HG03108 (cell line): ENCODE measurements at regions not wholly inside any gene's neighbourhood (a gene's known extent, or its start where the extent isn't known, plus 50 kb on each side); places are given as distances from the start of the nearest gene placed in this dataset.
"Not testable (repeated sequence)": the region's sequence is repeated elsewhere in the genome, so short reads cannot be mapped to it uniquely, and the experiment has no call there.

Experiments used
- ATAC-seq: cut with Tn5 transposase; IDR thresholded peaks from one replicate; pipeline ENCODE4 v1.9.1; 2021; ENCODE audit warnings: moderate library complexity; ENCODE audit not compliant: unreplicated experiment

DNA sequence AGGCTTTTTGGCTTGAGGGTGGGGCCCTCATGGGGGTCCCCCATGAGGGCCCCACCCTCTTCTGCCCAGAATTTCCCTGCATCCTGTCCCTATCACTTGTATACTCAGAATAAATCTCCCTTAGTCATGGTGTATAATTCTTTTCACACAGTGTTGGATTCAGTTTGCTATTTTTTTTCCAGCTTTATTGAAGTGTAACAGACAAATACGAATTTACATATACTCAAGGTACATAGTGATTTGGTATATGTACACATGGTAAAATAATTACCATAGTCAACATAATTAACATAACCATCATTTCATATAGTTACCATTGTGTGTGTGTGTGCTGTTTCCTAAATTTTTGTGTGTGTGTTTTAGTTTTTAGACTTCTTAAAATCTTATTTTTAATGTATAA is 289.4 kb downstream of the CNTNAP3B start:
- ATAC-seq = not testable (repeated sequence)

DNA sequence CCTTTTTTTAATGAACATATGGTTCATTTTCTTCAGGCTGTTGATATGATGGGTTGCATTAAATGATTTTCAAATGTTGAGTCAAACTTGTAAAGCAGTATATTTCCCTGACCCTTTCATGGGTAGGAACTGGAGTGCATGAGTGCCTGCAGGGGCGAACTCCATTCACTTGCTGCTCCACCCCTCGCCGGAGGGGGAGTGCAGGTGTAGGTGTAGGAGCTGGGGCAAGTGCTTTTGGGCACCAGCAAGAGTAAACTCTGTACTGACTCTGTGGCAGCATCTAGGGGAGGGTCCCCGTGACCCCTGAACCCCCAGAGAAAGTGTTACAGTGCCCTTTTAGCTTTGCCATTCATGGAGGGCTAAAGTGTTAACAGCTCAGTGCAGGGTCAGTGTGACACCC is 290.3 kb downstream of the CNTNAP3B start:
- ATAC-seq = not testable (repeated sequence)

DNA sequence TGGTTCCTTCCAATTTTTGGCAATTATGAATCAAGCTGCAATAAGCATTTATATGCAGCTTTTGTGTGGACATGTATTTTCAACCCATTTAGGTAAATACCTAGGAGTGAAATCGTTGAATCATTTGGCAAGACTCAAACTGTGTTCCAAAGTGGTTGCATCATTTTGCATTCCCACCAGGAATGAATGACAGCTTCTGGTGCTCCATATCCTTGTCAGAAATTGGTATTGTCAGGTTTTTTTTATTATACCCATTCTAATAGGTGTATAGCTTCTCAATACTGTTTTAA is 290.7 kb downstream of the CNTNAP3B start:
- ATAC-seq = not testable (repeated sequence)

DNA sequence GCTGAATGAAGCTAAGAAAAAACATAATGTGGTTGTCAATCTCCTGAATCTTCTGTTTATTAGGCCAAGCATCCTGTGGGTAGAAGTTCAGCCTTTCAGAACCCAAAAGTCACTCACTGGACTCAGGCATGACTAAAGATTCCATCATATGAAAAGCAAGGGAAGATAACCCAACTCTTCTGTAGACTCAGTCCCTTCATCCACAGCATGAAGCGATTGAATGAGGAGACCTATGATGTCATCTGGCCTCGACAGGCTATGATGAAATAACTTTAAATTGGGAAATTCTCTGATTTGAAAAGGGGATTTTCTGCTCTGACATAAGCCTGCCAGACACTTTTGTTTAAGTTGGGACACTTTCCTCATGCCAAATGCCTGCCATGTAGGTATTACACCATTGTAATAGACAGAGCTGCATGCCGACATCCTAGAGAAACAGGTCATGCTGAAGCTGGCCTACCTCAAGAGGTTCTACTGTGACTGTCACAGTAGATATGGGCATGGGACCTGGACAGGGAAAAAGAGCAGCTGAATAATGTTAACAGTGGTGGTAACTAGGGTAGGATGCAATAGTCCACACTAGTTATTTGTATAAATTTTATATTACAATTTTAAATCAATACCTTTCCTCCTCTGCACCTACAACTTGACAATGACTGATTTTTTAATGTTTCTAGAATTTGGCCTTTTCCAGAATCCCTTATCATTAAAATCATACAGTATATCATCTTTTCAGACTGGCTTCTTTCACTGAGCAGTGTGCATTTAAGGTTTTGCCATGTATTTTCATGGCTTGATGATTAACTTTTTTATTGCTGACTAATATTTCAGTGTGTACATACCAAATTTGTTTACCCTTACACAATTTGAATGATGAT is 291.3 kb downstream of the CNTNAP3B start:
- not testable (repeated sequence) for ATAC-seq

DNA sequence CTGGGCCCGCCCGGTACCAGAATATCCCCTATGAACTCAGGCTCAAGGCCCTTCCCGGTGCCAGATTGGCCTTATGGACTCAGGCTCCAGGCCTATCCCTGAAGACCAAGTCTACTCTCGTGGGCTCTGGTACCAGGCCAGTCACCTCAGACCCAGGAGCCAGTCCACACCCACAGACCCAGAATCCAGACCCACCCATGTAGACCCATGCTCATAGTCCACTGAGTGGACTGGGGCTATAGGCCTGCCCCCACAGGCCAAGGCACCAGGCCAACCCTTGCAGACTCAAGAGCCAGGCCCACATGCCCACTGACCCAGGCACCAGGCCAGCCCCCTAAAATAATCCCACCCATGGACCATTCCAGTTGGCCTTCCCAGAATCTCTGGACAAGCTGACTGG is 296.1 kb downstream of the CNTNAP3B start:
- not testable (repeated sequence) for ATAC-seq

DNA sequence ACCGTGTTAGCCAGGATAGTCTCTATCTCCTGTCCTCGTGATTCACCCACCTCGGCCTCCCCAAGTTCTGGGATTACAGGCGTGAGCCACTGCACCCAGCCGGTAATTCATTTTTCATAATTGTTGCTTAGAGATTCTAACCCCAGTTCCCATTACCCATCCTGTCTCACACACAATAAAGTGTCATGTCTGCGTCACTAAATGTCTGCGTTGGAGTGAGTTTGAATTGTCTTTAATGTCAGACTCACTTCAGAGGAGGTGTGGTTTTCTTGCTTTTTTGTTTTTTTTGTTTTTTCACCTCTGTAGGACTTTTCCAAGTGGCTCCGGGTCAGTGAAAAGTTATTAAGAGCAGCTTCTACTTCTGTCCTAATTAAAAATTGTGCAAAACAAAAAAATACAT is 304.5 kb downstream of the CNTNAP3B start:
- ATAC-seq = not testable (repeated sequence)

DNA sequence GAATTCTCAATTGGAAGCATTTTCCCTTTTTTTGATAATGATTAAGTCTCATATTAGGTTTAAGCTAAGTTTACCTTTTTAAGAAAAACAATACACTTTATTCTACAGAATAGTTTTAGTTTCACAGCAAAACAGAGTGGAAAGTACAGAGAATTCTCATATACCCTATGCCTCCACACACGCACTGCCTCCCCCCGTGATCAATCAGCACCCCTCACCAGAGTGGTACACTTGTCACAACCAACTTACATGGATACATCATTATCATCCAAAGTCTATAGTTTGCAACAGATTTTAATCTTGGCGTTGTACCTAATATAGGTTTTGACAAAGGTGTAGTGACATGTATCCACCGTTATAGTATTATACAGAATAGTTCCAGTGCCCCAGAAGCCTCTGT is 326.5 kb downstream of the CNTNAP3B start:
- ATAC-seq = not testable (repeated sequence)

DNA sequence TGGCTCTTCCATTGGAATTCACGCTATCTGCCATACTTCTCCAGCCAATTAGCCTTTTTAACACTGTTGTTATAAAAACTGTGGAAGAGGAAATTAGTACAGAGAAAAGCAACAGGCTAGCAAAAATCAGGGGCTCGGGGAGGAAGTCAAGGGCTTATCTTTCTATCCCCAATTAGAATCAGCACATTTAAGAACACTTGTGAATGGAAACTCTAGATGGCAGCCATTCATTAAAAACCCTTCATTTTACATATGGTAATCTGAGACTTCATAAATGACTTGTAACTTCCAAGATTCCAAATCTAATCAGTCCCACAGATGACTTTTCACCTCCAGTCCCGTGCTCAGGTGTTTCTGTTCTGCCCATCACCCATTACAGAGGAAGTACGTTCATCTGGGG is 330.5 kb downstream of the CNTNAP3B start:
- not testable (repeated sequence) for ATAC-seq

DNA sequence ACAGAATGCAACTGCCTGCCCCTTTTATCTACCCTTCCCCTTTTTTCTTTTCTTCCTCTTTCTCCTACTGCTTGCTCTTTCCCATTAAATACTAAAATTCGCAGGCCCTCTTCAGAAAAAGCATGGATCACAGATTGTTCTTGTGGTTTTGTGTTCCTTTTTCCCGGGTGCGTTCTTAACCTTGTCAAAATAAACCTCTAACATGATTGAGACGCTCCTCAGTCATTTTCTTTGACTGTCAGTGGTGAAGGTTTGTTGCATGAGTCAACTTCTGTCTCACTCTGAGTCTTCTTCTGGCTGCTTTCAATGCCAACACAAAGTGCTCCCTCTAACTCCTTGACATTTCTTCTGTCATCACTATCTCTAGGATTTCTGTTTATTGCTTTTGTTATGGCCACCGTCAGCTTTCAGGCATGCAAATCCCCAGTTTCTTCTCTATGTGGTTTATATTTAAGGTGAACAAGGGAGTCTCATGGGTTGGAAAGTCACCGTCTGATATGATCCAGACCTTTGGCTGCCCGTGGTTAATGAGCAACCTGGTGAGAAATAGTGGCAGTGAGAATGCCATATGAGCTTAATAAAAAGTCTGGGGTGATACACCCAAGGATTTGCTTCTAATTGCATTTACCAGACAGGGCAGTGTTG is 338.4 kb downstream of the CNTNAP3B start:
- not testable (repeated sequence) for ATAC-seq

DNA sequence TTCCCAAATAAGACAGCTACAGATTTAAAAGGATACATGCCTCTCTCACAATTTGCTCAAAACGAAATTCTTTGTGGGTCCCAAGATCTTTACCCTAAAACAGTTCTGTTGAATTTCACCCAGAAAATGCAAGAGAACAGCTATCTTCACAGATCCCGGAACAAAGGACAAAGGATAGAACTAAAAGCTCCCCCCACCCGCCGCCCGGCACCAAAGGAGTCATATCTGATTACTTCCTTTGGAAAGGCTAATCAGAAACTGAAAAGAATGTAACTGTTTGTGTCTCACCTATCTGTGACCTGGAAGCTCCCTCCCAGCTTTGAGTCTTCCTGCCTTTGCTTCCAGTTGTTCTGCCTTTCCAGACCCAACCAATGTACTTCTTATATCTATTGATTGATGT is 339.2 kb downstream of the CNTNAP3B start:
- not testable (repeated sequence) for ATAC-seq

DNA sequence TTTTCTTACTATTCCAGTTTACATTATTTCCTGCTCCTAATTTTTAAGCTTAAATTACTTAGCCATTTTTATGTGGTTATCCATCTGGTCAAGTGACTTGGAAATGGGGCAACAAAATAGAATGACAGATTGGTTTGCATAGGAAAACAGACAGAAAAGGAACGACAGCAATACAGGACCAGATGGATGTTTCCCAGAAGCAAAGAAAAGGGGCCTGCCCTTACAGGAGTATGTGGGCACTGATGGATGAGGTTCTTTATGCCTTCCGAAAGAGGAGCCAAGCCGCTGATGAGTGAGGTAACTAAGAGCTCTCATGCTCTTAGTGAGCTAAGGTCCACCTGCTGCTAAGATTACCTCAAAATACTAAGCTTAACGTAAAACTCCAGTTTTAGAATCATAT is 339.8 kb downstream of the CNTNAP3B start:
- ATAC-seq = not testable (repeated sequence)

DNA sequence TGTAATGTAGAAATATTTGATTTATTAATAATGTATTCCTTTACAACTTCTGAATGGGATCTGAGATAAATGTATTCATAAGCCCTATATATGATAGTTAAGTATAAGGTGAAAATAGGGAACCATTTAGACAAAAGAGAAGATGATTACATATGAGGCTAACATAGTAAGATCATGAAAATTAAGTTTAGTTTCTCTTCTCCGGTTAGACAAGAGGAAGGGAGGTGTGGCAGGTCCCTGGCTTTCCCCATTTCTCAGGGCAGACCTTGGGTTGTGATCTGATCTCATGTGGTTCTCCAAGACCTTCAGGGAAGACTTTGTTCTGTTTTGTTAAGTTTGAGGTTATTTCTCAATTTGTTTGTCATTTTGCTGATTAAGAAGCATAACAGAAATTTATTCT is 341.3 kb downstream of the CNTNAP3B start:
- ATAC-seq = not testable (repeated sequence)

DNA sequence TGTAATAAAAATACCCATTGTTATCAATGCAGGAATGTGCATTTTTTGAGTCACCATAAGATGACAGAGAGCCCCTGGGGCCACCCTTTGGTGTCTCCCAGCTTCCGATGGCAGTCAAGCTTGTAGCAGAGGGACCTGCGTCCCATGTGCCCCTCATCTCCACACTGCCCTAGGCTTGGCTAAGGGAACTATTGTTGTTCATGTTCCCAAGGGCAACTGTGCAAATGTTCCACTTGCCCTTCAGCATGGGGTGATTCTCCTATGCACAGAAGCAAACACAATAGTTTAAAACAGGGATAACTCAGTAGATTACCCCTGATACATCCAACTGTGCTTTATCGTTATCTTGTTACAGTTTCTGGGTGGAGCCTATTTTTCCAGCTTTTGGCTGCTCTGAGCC is 342.0 kb downstream of the CNTNAP3B start:
- not testable (repeated sequence) for ATAC-seq

DNA sequence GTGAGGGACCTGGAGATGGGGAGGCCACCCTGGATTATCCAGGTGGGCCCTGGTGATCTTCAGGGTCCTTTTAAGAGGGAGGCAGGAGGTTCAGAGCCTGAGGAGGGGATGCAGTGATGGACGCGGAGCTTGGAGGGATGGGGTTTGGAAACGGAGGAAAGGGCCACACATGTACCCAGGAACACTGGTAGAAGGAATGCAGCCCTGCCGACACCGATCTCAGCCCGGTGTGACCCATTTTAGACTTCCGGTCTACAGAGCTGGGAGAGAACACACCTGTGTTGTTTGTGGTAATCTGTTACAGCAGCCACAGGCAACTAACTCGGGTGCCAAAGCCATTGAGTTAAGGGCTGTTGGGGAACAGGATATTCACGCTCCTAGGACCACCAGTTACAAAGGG is 345.2 kb downstream of the CNTNAP3B start:
- not testable (repeated sequence) for ATAC-seq

DNA sequence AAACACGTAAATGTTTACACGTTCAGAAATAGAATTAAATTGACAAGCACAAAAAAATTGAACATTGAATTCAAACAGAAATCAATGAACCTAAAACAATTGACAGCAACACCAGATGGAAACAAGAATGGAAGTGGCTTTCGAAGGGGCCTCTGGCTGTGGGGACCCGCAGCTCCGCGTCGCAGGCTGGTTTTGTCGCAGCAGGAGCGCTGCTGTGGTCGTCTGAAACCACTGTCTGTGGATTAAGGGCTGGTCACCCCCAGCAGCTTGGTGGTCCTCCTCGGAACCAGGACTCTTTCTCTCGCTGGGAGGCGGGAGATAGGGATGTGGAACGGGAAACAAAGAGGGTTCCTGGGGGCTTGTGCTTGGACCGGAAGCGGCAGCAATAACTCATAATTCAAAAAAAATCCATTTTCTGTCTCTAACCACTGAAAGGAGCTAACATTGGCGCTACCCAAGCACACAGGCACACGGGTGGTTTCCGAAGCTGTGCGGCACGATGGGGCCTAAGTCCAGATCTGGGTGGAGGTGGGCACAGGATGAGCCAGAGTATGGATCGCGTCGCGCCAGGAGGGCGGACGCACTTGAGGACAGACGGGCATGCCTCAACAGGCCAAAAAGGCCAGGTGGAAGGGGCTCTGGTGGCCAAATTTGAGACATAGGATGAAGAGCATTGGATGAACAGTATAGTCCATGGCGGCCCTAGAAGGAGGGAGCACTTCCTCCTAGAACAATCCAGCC is 346.0 kb downstream of the CNTNAP3B start:
- ATAC-seq = not testable (repeated sequence)

DNA sequence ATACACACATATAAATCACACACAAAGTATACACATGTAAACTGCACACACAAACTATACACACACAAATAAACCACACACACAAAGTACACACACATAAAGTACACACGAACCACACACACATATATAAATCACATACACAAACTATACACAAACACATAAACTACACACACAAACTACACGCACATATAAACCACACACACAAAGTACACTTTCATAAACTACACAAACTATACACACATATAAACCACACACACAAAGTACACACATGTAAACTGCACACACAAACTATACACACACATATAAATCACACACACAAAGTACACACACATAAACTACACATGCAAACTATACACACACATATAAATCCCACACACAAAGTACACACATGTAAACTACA is 347.3 kb downstream of the CNTNAP3B start:
- ATAC-seq = not testable (repeated sequence)

DNA sequence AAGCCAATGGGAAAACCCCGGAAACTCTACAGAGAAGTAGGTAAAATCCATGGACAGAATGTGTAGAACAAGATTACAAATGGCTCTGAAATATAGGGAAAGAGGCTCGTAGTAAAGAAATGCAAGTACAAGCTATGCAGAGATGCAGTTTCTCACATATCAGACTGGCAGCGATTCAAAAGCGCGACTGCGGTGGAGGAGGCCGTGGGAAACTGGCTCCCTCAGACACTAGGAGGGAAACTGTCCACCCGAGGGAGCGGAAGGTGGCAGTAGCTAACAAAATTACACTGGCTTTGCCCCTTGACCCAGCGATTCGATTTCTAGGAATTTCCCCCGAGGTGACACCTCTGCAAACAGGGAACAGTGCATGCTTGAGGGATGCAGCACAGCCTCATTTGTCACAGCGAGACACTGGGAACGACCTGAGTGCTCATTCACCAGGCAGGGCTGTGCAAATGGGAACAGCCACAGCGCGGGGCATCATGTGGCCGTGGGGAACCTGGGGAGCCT is 349.3 kb downstream of the CNTNAP3B start:
- ATAC-seq = not testable (repeated sequence)

DNA sequence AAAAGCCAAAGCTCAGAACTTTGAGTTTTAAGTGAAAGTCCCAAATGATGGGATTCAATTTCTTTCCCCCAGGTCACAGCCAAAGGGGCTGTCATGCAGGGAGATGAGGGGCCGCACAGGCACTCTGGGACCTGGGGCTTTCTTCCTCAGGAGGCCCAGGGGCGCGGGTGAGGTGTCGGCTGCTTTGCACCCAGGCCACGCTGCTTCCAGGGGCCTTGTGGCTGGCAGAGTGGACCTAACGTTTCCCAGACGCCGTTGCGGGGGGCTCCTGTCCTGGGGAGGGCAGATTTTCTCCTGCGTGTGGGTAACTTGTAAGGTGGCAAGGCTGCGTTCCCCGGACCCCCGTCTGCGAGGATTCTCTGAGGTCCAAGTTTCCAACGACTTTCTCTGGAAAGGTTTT is 350.0 kb downstream of the CNTNAP3B start:
- ATAC-seq = not testable (repeated sequence)

DNA sequence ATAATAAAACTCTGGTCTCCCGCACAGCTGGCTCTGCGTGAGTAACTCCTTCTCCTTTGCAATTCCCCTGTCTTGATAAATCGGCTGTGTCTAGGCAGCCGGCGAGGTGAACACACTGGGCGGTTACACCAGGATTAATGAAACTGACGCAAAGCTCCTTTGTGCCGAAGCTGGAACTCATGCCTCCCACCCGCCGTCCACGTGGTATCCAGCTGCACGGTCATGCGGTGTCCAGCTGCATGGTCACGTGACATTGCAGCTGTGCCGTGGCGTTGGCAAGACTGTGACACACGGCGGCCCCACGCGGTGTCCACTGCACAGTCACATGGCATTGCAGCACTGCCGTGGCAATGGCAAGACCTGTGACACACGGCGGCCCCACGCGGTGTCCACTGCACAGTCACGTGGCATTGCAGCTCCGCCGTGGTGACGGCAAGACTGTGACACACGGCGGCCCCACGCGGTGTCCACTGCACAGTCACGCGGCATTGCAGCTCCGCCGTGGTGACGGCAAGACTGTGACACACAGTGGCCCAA is 350.6 kb downstream of the CNTNAP3B start:
- not testable (repeated sequence) for ATAC-seq

DNA sequence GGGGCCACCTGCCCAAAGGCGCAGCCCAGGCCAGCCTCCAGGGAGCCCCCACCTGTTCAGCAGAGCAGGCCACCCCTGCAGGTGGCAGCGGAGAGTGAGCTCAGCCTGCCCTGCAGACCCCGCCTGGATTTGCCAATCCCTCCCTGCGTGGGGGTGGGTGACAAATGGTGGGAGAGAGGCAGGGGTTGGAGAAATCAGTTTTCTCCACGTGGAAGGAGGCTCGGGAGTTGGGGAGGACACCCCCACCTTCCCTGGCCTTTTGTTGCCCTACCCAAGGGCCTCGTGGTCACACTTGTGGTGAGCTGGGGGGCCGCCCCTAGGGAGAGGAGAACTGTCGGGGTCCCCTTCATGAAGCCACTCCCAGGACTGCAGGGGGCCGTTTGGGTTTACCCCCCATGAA is 351.7 kb downstream of the CNTNAP3B start:
- not testable (repeated sequence) for ATAC-seq

DNA sequence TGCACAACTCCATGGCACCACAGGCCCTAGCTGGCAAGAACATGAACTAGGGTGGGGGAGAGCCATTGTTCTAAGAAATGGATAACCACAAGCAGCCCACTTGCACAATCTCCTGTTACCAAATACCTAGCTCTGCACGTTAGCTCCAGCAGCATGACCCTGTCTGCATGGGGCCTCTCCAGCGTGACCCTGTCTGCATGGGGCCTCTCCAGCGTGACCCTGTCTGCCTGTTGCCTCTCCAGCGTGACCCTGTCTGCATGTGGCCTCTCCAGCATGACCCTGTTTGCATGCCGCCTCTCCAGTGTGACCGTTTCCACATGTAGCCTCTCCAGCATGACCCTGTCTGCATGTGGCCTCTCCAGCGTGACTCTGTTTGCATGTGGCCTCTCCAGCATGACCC is 356.7 kb downstream of the CNTNAP3B start:
- not testable (repeated sequence) for ATAC-seq
